Trophoblast cell (in vitro differentiated cells and primary cell): ENCODE measurements at regions not wholly inside any gene's neighbourhood (a gene's known extent, or its start where the extent isn't known, plus 50 kb on each side); places are given as distances from the start of the nearest gene placed in this dataset.

Experiments
- DNase-seq, 2 donors: peaks; one replicate each; pipeline ENCODE4 v3.0.0-alpha.2; 2016
- H2AFZ ChIP-seq: 2 replicates; pipeline ENCODE4 v1.6.1; 2013; ENCODE audit warnings: low read length, moderate library complexity, mild to moderate bottlenecking; ENCODE audit not compliant: insufficient read depth, poor library complexity
- H2AK5ac ChIP-seq: 2 replicates; pipeline ENCODE4 v1.6.1; 2013; ENCODE audit warnings: mild to moderate bottlenecking, low read length
- H2BK120ac ChIP-seq: 2 replicates; pipeline ENCODE4 v1.6.1; 2013; ENCODE audit warnings: low read length, mild to moderate bottlenecking, moderate library complexity; ENCODE audit not compliant: insufficient read depth, poor library complexity
- H2BK12ac ChIP-seq: 2 replicates; pipeline ENCODE4 v1.6.1; 2013; ENCODE audit warnings: mild to moderate bottlenecking, low read length, moderate library complexity
- H2BK5ac ChIP-seq: 2 replicates; pipeline ENCODE4 v1.6.1; 2013; ENCODE audit warnings: low read length, low read depth, moderate library complexity, mild to moderate bottlenecking; ENCODE audit not compliant: poor library complexity
- H3K14ac ChIP-seq: 2 replicates; pipeline ENCODE4 v1.6.1; 2013; ENCODE audit warnings: mild to moderate bottlenecking, low read length
- H3K18ac ChIP-seq: 2 replicates; pipeline ENCODE4 v1.6.1; 2013; ENCODE audit warnings: mild to moderate bottlenecking, low read length
- H3K23ac ChIP-seq: 2 replicates; pipeline ENCODE4 v1.6.1; 2013; ENCODE audit warnings: low read length
- H3K27ac ChIP-seq: 2 replicates; pipeline ENCODE4 v1.5.1; 2013; ENCODE audit warnings: low read depth, mild to moderate bottlenecking, inconsistent platforms, low read length, moderate library complexity
- H3K27me3 ChIP-seq: 2 replicates; pipeline ENCODE4 v1.6.1; 2013; ENCODE audit warnings: inconsistent platforms, mild to moderate bottlenecking, low read length, moderate library complexity; ENCODE audit not compliant: insufficient read depth
- H3K36me3 ChIP-seq, 2 experiments: 1 replicate in 1 of 2; 2 replicates in 1 of 2; pipeline ENCODE4 v1.6.1; 2013; ENCODE audit warnings: low read length in 2 of 2, mild to moderate bottlenecking in 2 of 2, moderate library complexity in 1 of 2; ENCODE audit not compliant: insufficient read depth in 2 of 2, control insufficient read depth in 1 of 2
- H3K4ac ChIP-seq: 2 replicates; pipeline ENCODE4 v1.6.1; 2013; ENCODE audit warnings: low read depth, mild to moderate bottlenecking, low read length, moderate library complexity
- H3K4me1 ChIP-seq, 2 experiments: 1 replicate in 1 of 2; 2 replicates in 1 of 2; pipeline ENCODE4 v1.6.1; 2013; ENCODE audit warnings: low read length in 2 of 2, mild to moderate bottlenecking in 2 of 2, moderate library complexity in 1 of 2; ENCODE audit not compliant: insufficient read depth in 2 of 2, control insufficient read depth in 1 of 2
- H3K4me2 ChIP-seq: 2 replicates; pipeline ENCODE4 v1.6.1; 2013; ENCODE audit warnings: inconsistent platforms, mild to moderate bottlenecking, low read length, moderate library complexity
- H3K4me3 ChIP-seq: 2 replicates; pipeline ENCODE4 v1.5.1; 2013; ENCODE audit warnings: mild to moderate bottlenecking, low read depth, low read length, inconsistent platforms
- H3K79me1 ChIP-seq: one replicate; pipeline ENCODE4 v1.6.1; 2013; ENCODE audit warnings: low read length
- H3K79me2 ChIP-seq: 2 replicates; pipeline ENCODE4 v1.6.1; 2013; ENCODE audit warnings: low read length, mild to moderate bottlenecking; ENCODE audit not compliant: control insufficient read depth, insufficient read depth, poor library complexity
- H3K9ac ChIP-seq: 2 replicates; pipeline ENCODE4 v1.6.1; 2013; ENCODE audit warnings: mild to moderate bottlenecking, low read length
- H3K9me3 ChIP-seq: 2 replicates; pipeline ENCODE4 v1.6.1; 2013; ENCODE audit warnings: low read depth, mild to moderate bottlenecking, control low read depth, inconsistent platforms, low read length; ENCODE audit not compliant: insufficient read depth
- H4K12ac ChIP-seq: 2 replicates; pipeline ENCODE4 v1.6.1; 2013; ENCODE audit warnings: low read depth, mild to moderate bottlenecking, low read length, moderate library complexity
- H4K8ac ChIP-seq: 2 replicates; pipeline ENCODE4 v1.6.1; 2013; ENCODE audit warnings: low read depth, mild to moderate bottlenecking, low read length, moderate library complexity
- H4K91ac ChIP-seq: one replicate; pipeline ENCODE4 v1.6.1; 2013; ENCODE audit warnings: low read depth, mild to moderate bottlenecking, low read length, moderate library complexity
- WGBS: extraction: QIAGEN DNeasy Blood & Tissue Kit; methylation state at CpG from one replicate; pipeline ENCODE4 v1.1.7; 2013; ENCODE audit warnings: missing lambda C conversion rate; ENCODE audit not compliant: insufficient read length, insufficient coverage; ENCODE audit errors: extremely low coverage; 5-methylcytosine and 5-hydroxymethylcytosine counted together

DNA sequence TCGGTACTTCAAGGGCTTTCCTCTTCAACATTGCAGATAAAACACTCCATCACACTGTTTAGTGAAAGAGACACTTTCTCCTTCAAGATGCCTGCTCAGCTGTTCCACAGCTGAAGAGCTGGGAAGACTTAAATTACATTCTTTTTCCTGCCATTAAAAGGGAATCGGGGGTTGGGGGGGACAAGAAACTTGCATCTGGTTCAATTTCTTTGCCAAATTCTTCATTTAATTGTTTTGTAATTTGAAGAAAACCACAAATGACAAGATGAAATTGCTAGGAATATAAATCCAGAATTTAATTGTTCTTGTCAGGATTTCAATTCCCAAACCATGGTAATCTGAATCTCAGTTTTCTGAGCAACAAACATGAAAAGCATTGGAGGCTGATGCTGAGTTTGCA lies 478.3 kb downstream of the EBF1 start:
- Histone ChIP-seq H2BK12ac (no peak overlapping the region), H3K4me3 (no peak overlapping the region), H2AK5ac (no peak overlapping the region), H3K14ac (no peak overlapping the region), H2BK120ac (no peak overlapping the region), H4K91ac (no peak overlapping the region), H3K79me2 (no peaks in the 10 kb centered on the region), H2BK5ac (no peak overlapping the region), H3K79me1 (no peaks in the 10 kb centered on the region), H3K4me2 (no peak overlapping the region), H3K23ac (no peak overlapping the region), H4K12ac (no peak overlapping the region), H2AFZ (no peak overlapping the region), H3K18ac (no peak overlapping the region), H3K27me3 (no peaks in the 10 kb centered on the region), H3K9me3 (no peaks in the 10 kb centered on the region), H3K9ac (no peak overlapping the region), H4K8ac (no peak overlapping the region), H3K36me3 (no peaks in the 10 kb centered on the region), H3K4ac (no peak overlapping the region), H3K27ac (no peak overlapping the region), H3K4me1 (no peaks in the 10 kb centered on the region)
- no CpG with 5 or more reads among the region's 2 CpGs for WGBS
- no peak for DNase-seq

DNA sequence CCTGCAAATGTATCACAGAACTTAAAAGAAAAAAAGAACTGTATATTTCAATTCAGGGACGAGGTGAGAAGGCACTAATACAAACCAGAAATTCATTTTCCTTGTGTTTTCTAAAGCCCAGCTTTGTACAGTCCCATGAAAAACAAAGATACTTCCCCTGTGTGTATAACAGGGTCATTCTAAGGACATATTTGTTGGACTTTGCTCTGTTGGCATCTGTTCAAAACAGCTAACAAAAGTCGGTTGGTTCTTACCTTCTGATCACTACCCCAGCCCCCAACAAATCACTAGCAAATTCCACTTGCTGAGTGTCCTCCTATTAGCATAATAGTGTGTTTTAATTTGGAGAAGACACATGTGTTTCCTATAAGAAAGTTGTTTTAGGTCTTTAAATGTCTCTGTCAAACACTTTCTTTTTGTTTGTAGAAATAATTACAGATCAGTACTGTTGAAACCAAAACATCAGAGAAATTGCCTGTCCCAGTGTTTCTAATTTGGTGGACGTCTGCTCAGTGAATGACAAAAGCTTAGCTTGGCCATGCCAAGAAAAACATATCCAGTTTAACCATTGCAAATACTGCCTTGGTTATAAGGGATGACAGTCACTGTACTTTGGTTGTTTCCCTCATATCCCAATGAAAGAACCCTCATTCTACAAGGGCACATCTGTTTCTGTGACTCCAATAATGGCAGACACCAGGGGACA lies 480.5 kb downstream of the EBF1 start:
- no peak overlapping the region for H3K4ac ChIP-seq
- H3K4me1 ChIP-seq, result no peaks in the 10 kb centered on the region
- H3K9me3 ChIP-seq, result no peaks in the 10 kb centered on the region
- no peak overlapping the region for H3K14ac ChIP-seq
- H2BK5ac ChIP-seq, result no peak overlapping the region
- WGBS, result no CpG with 5 or more reads among the region's 3 CpGs
- H3K79me1 ChIP-seq, result no peaks in the 10 kb centered on the region
- H4K12ac ChIP-seq, result no peak overlapping the region
- no peak overlapping the region for H3K27ac ChIP-seq
- H2BK120ac ChIP-seq, result no peak overlapping the region
- no peak overlapping the region for H3K23ac ChIP-seq
- H2AK5ac ChIP-seq, result no peak overlapping the region
- H3K27me3 ChIP-seq, result no peaks in the 10 kb centered on the region
- H3K18ac ChIP-seq, result no peak overlapping the region
- no peak overlapping the region for H2BK12ac ChIP-seq
- no peak overlapping the region for H3K9ac ChIP-seq
- H4K8ac ChIP-seq, result no peak overlapping the region
- no peak overlapping the region for H2AFZ ChIP-seq
- no peak overlapping the region for H3K4me3 ChIP-seq
- no peaks in the 10 kb centered on the region for H3K79me2 ChIP-seq
- H3K36me3 ChIP-seq, result no peaks in the 10 kb centered on the region
- no peak overlapping the region for H3K4me2 ChIP-seq
- H4K91ac ChIP-seq, result no peak overlapping the region
- no peak for DNase-seq

- Histone ChIP-seq H3K27me3 (no peaks in the 10 kb centered on the region), H4K91ac (no peak overlapping the region), H3K79me2 (no peaks in the 10 kb centered on the region), H3K23ac (no peak overlapping the region), H4K8ac (no peak overlapping the region), H2BK5ac (no peak overlapping the region), H3K18ac (no peak overlapping the region), H3K4me1 (no peaks in the 10 kb centered on the region), H3K79me1 (no peaks in the 10 kb centered on the region), H3K36me3 (no peaks in the 10 kb centered on the region), H3K9ac (no peak overlapping the region), H2BK12ac (no peak overlapping the region), H3K27ac (no peak overlapping the region), H2BK120ac (no peak overlapping the region), H3K4me2 (no peak overlapping the region), H3K4me3 (no peak overlapping the region), H4K12ac (no peak overlapping the region), H3K9me3 (no peaks in the 10 kb centered on the region), H3K4ac (no peak overlapping the region), H2AK5ac (no peak overlapping the region), H3K14ac (no peak overlapping the region), H2AFZ (no peak overlapping the region)
- no CpG with 5 or more reads among the region's 2 CpGs for WGBS
- no peak for DNase-seq
Measured at GRCh38 chr5:158618256-158618655, 481.5 kb downstream of the EBF1 start.

GRCh38 chr5:158616707-158617106 lies 483.0 kb downstream of the EBF1 start:
- Histone ChIP-seq H4K12ac (no peak overlapping the region), H3K14ac (no peak overlapping the region), H3K4me1 (no peaks in the 10 kb centered on the region), H3K9me3 (no peaks in the 10 kb centered on the region), H3K36me3 (no peaks in the 10 kb centered on the region), H3K18ac (no peak overlapping the region), H3K9ac (no peak overlapping the region), H3K79me1 (no peaks in the 10 kb centered on the region), H4K91ac (no peak overlapping the region), H3K27me3 (no peaks in the 10 kb centered on the region), H2BK12ac (no peak overlapping the region), H2BK5ac (no peak overlapping the region), H3K27ac (no peak overlapping the region), H4K8ac (no peak overlapping the region), H2BK120ac (no peak overlapping the region), H3K4me3 (no peak overlapping the region), H3K4me2 (no peak overlapping the region), H2AK5ac (no peak overlapping the region), H3K79me2 (no peaks in the 10 kb centered on the region), H3K4ac (no peak overlapping the region), H3K23ac (no peak overlapping the region), H2AFZ (no peak overlapping the region)
- DNase-seq, result no peak
